GM23338 (cell line): ENCODE measurements at regions not wholly inside any gene's neighbourhood (a gene's known extent, or its start where the extent isn't known, plus 50 kb on each side); places are given as distances from the start of the nearest gene placed in this dataset.

Experiments used
- ATAC-seq: fragments of 200-7000 bp; cut with Tn5 transposase; 3 replicates; pipeline ENCODE4 v1.9.1; 2020
- DNase-seq: peaks from one replicate; pipeline ENCODE4 v3.0.0-alpha.2; 2015; ENCODE audit warnings: low spot score
- H2AFZ ChIP-seq: fragments of 200-600 bp; sonication (generic); 2 replicates; pipeline ENCODE4 v1.8.0; 2016; ENCODE audit warnings: antibody characterized with exemption, mild to moderate bottlenecking, moderate library complexity
- H3F3A ChIP-seq: fragments of 200-600 bp; sonication (generic); replicated peaks from 2 replicates; pipeline ENCODE4 v1.8.0; 2017; ENCODE audit warnings: antibody characterized with exemption, mixed run types, low read depth
- H3K27ac ChIP-seq: fragments of 200-600 bp; sonication (generic); 2 replicates; pipeline ENCODE4 v1.6.1; 2016; ENCODE audit warnings: low read depth
- H3K27me3 ChIP-seq: fragments of 200-600 bp; sonication (generic); 2 replicates; pipeline ENCODE4 v1.8.0; 2016; ENCODE audit warnings: mild to moderate bottlenecking, mixed run types, moderate library complexity; ENCODE audit not compliant: insufficient read depth
- H3K36me3 ChIP-seq: fragments of 200-600 bp; sonication (generic); 2 replicates; pipeline ENCODE4 v1.8.0; 2016; ENCODE audit warnings: mild to moderate bottlenecking; ENCODE audit not compliant: insufficient read depth
- H3K4me1 ChIP-seq: fragments of 200-600 bp; sonication (generic); 2 replicates; pipeline ENCODE4 v1.8.0; 2016; ENCODE audit warnings: mild to moderate bottlenecking, moderate library complexity; ENCODE audit not compliant: insufficient read depth
- H3K4me2 ChIP-seq: fragments of 200-600 bp; sonication (generic); 2 replicates; pipeline ENCODE4 v1.7.1; 2017; ENCODE audit warnings: mixed run types
- H3K4me3 ChIP-seq: fragments of 200-600 bp; sonication (generic); 2 replicates; pipeline ENCODE4 v1.6.1; 2016; ENCODE audit warnings: mixed run types
- H3K79me2 ChIP-seq: fragments of 200-600 bp; sonication (generic); replicated peaks from 2 replicates; pipeline ENCODE4 v1.8.0; 2017; ENCODE audit warnings: mild to moderate bottlenecking; ENCODE audit not compliant: insufficient read depth
- H3K9me2 ChIP-seq: fragments of 200-600 bp; sonication (generic); 2 replicates; pipeline ENCODE4 v1.8.0; 2017; ENCODE audit not compliant: insufficient read depth
- H4K20me1 ChIP-seq: fragments of 200-600 bp; sonication (generic); replicated peaks from 2 replicates; pipeline ENCODE4 v1.8.0; 2017; ENCODE audit warnings: mild to moderate bottlenecking; ENCODE audit not compliant: insufficient read depth
- H3K27ac Mint-ChIP-seq: 2 replicates; pipeline ENCODE4 v1.8.0; 2020; ENCODE audit warnings: inconsistent platforms, mild to moderate bottlenecking, moderate library complexity, mixed read lengths
- H3K27me3 Mint-ChIP-seq: 3 replicates; pipeline ENCODE4 v1.8.0; 2022; ENCODE audit warnings: low read depth, mild to moderate bottlenecking, moderate library complexity, mixed read lengths, inconsistent platforms; ENCODE audit not compliant: insufficient read depth, poor library complexity
- H3K36me3 Mint-ChIP-seq: 3 replicates; pipeline ENCODE4 v1.8.0; 2021; ENCODE audit warnings: low read depth, mild to moderate bottlenecking, inconsistent platforms, moderate library complexity, mixed read lengths
- H3K4me1 Mint-ChIP-seq: 3 replicates; pipeline ENCODE4 v1.8.0; 2020; ENCODE audit warnings: mild to moderate bottlenecking, inconsistent platforms, mixed read lengths
- H3K4me3 Mint-ChIP-seq: 3 replicates; pipeline ENCODE4 v1.8.0; 2021; ENCODE audit warnings: moderate library complexity, mild to moderate bottlenecking, inconsistent platforms, mixed read lengths
- H3K9me3 Mint-ChIP-seq: 3 replicates; pipeline ENCODE4 v1.8.0; 2020; ENCODE audit warnings: moderate library complexity, mild to moderate bottlenecking, inconsistent platforms, mixed read lengths
- CREB1 ChIP-seq: fragments of 250-450 bp; sonication (Bioruptor Pico); IDR thresholded peaks from 2 replicates; pipeline ENCODE4 v1.5.0; 2020; ENCODE audit warnings: low read depth, mild to moderate bottlenecking, moderate library complexity
- CTCF ChIP-seq, 2 experiments: fragments of 200-600 bp in 1 of 2; sonication (generic) in 1 of 2; conservative IDR thresholded peaks; 2 replicates each; pipeline versions ENCODE4 v1.5.1 to v1.6.1; 2016 to 2017; ENCODE audit warnings: antibody characterized with exemption in 2 of 2, low read depth in 2 of 2, mild to moderate bottlenecking in 2 of 2, moderate library complexity in 1 of 2
- ETS1 ChIP-seq: IDR thresholded peaks from 2 replicates; pipeline ENCODE4 v1.6.1; 2016; ENCODE audit warnings: antibody characterized with exemption
- EZH2 ChIP-seq: fragments of 200-600 bp; sonication (generic); IDR thresholded peaks from one replicate; pipeline ENCODE4 v1.8.0; 2017; ENCODE audit warnings: antibody characterized with exemption, mild to moderate bottlenecking, low read depth; ENCODE audit not compliant: unreplicated experiment
- EZH2phosphoT487 ChIP-seq: fragments of 200-600 bp; sonication (generic); IDR thresholded peaks from one replicate; pipeline ENCODE4 v1.8.1; 2018; ENCODE audit warnings: antibody characterized with exemption; ENCODE audit not compliant: unreplicated experiment
- JUNB ChIP-seq: IDR thresholded peaks from one replicate; pipeline ENCODE4 v1.6.1; 2016; ENCODE audit warnings: antibody characterized with exemption; ENCODE audit not compliant: unreplicated experiment
- NANOG ChIP-seq: IDR thresholded peaks from 2 replicates; pipeline ENCODE4 v1.6.1; 2016; ENCODE audit warnings: antibody characterized with exemption, borderline replicate concordance
- STAT1 ChIP-seq: IDR thresholded peaks from one replicate; pipeline ENCODE4 v1.6.1; 2016; ENCODE audit warnings: antibody characterized with exemption; ENCODE audit not compliant: unreplicated experiment
- ZNF114 ChIP-seq: fragments of 250-450 bp; sonication (Bioruptor Pico); IDR thresholded peaks from 2 replicates; pipeline ENCODE4 v1.5.0; 2020; ENCODE audit warnings: mild to moderate bottlenecking, moderate library complexity
- ZNF331 ChIP-seq: fragments of 250-450 bp; sonication (Bioruptor Pico); IDR thresholded peaks from 2 replicates; pipeline ENCODE4 v1.5.0; 2020; ENCODE audit warnings: low read depth, mild to moderate bottlenecking, moderate library complexity

- H3K9me3 Mint-ChIP-seq, result peaks cover 26% of the 10 kb centered on the region
- no peak overlapping the region for H3K4me3 Mint-ChIP-seq
- Histone ChIP-seq H3K27ac (no peak overlapping the region), H3K36me3 (0 out of 2 replicates have a peak, but pooled peaks cover 3% of the 10 kb centered on the region), H4K20me1 (no peaks in the 10 kb centered on the region), H3K79me2 (no peaks in the 10 kb centered on the region), H3K4me3 (no peak overlapping the region), H3F3A (no peaks in the 10 kb centered on the region), H3K27me3 (no peaks in the 10 kb centered on the region), H3K4me2 (no peak overlapping the region), H3K4me1 (no peaks in the 10 kb centered on the region), H2AFZ (no peak overlapping the region), H3K9me2 (no peaks in the 10 kb centered on the region)
- no peaks in the 10 kb centered on the region for H3K27me3 Mint-ChIP-seq
- no peaks in the 10 kb centered on the region for H3K4me1 Mint-ChIP-seq
- peaks cover 9% of the 10 kb centered on the region for H3K36me3 Mint-ChIP-seq
- DNase-seq (no peak), ATAC-seq (no peak)
- TF ChIP-seq ZNF331 (CRISPR knock-in tag) (no peak), JUNB (no peak), STAT1 (no peak), CREB1 (CRISPR knock-in tag) (no peak), EZH2phosphoT487 (no peak), CTCF (conservative IDR thresholded peaks at IDR 0.05; ENCODE audit: low read depth in 2 of 2) (no peak), ZNF114 (CRISPR knock-in tag) (no peak), ETS1 (no peak), NANOG (no peak)
- no peak overlapping the region for H3K27ac Mint-ChIP-seq
Measured at GRCh38 chr11:33437529-33437928, 180.3 kb downstream of the HIPK3 start.

- no peak for ATAC-seq
- no peaks in the 10 kb centered on the region for H3F3A ChIP-seq
- no peak overlapping the region for H3K27ac ChIP-seq
- no peak for TF ChIP-seq ETS1
- TF ChIP-seq EZH2, result no peak
- Mint-ChIP-seq H3K4me3 (no peak overlapping the region), H3K9me3 (peaks cover 35% of the 10 kb centered on the region), H3K27ac (no peak overlapping the region), H3K27me3 (peaks cover 2% of the 10 kb centered on the region), H3K4me1 (no peaks in the 10 kb centered on the region), H3K36me3 (peaks cover 15% of the 10 kb centered on the region)
- H3K9me2 ChIP-seq, result no peaks in the 10 kb centered on the region
- no peak overlapping the region for H3K4me2 ChIP-seq
- H2AFZ ChIP-seq, result no peak overlapping the region
- no peaks in the 10 kb centered on the region for H3K79me2 ChIP-seq
- H3K27me3 ChIP-seq, result no peaks in the 10 kb centered on the region
- 0 out of 2 replicates have a peak, but pooled peaks cover 3% of the 10 kb centered on the region for H3K36me3 ChIP-seq
- DNase-seq, result no peak
- no peaks in the 10 kb centered on the region for H3K4me1 ChIP-seq
- no peaks in the 10 kb centered on the region for H4K20me1 ChIP-seq
- H3K4me3 ChIP-seq, result no peak overlapping the region
Measured at GRCh38 chr11:33435216-33435615, 178.0 kb downstream of the HIPK3 start.
